Stimulated activated CD8-positive, alpha-beta memory T cell treated with anti-CD3 and anti-CD28 coated beads, Interleukin-7, amount 100 ng/mL, for 24 hours (primary cell): ENCODE measurements at regions not wholly inside any gene's neighbourhood (a gene's known extent, or its start where the extent isn't known, plus 50 kb on each side); places are given as distances from the start of the nearest gene placed in this dataset.

ENCODE experiments used
- DNase-seq: peaks from one replicate; pipeline ENCODE4 v3.0.0-alpha.2; 2020; ENCODE audit warnings: low read depth

DNA sequence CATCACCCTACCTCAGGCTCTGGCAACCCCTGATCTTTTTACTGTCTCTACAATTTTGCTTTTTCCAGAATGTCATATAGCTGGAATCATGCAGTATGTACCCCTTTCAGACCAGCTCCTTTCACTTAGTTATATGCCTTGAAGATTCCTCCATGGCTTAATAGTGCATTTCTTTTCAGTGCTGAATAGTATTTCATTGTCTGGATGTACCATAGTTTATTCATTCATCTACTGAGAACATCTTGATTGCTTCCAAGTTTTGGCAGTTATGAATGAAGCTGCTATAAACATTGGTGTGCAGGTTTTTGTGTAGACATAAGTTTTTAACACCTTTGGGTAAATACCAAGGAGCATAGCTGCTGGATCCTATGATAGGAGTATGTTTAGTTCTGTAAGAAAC, 50.8 kb upstream of the ANP32A start:
- no peak for DNase-seq

- no peak for DNase-seq
Measured at GRCh38 chr15:68874788-68875187, 54.1 kb upstream of the ANP32A start.

GRCh38 chr15:68875377-68876116, 54.8 kb upstream of the SPESP1 start:
- peak; percentile 90 for DNase-seq

GRCh38 chr15:68877626-68878025, 52.7 kb upstream of the SPESP1 start:
- DNase-seq: no peak

GRCh38 chr15:68880382-68880781, 49.9 kb upstream of the SPESP1 start:
- DNase-seq: no peak
